Neural cell (in vitro differentiated cells): ENCODE measurements at regions not wholly inside any gene's neighbourhood (a gene's known extent, or its start where the extent isn't known, plus 50 kb on each side); places are given as distances from the start of the nearest gene placed in this dataset.

Experiments used
- H2AFZ ChIP-seq: fragments of 200-600, 300-800 bp; sonication (generic), shearing (Covaris generic); 2 replicates; pipeline ENCODE4 v1.6.0; 2014; ENCODE audit warnings: low read depth, mild to moderate bottlenecking, antibody characterized with exemption, low read length, moderate library complexity
- H3F3A ChIP-seq: fragments of 200-600 bp; shearing (Covaris generic); 2 replicates; pipeline ENCODE4 v1.6.1; 2016; ENCODE audit warnings: mild to moderate bottlenecking, moderate library complexity, mixed read lengths, antibody characterized with exemption, low read length; ENCODE audit not compliant: insufficient read depth, poor library complexity, severe bottlenecking
- H3K27ac ChIP-seq: fragments of 200-600, 300-800 bp; sonication (generic), shearing (Covaris generic); 2 replicates; pipeline ENCODE4 v1.5.1; 2014; ENCODE audit warnings: mild to moderate bottlenecking, low read length, moderate library complexity
- H3K27me3 ChIP-seq: fragments of 300-800, 200-600 bp; sonication (generic), shearing (Covaris generic); 2 replicates; pipeline ENCODE4 v1.6.0; 2014; ENCODE audit warnings: mild to moderate bottlenecking, low read depth, low read length, moderate library complexity; ENCODE audit not compliant: insufficient read depth
- H3K36me3 ChIP-seq: fragments of 300-800, 200-600 bp; sonication (generic), shearing (Covaris generic); 2 replicates; pipeline ENCODE4 v1.5.1; 2014; ENCODE audit warnings: mild to moderate bottlenecking, antibody characterized with exemption, low read length, moderate library complexity; ENCODE audit not compliant: insufficient read depth
- H3K4me2 ChIP-seq: fragments of 300-800, 200-600 bp; sonication (generic), shearing (Covaris generic); 2 replicates; pipeline ENCODE4 v1.6.0; 2014; ENCODE audit warnings: mild to moderate bottlenecking, low read length
- H3K4me3 ChIP-seq: fragments of 300-800, 200-600 bp; sonication (generic), shearing (Covaris generic); 2 replicates; pipeline ENCODE4 v1.5.1; 2014; ENCODE audit warnings: mild to moderate bottlenecking, low read length, moderate library complexity
- H3K79me2 ChIP-seq: fragments of 200-600 bp; shearing (Covaris generic); replicated peaks from 2 replicates; pipeline ENCODE4 v1.6.0; 2014; ENCODE audit warnings: mild to moderate bottlenecking, low read length, moderate library complexity; ENCODE audit not compliant: insufficient read depth
- H3K9ac ChIP-seq: fragments of 300-800, 200-600 bp; sonication (generic), shearing (Covaris generic); 2 replicates; pipeline ENCODE4 v1.6.1; 2016; ENCODE audit warnings: mild to moderate bottlenecking, low read length, mixed read lengths
- H3K9me2 ChIP-seq: fragments of 200-600 bp; shearing (Covaris generic); 2 replicates; pipeline ENCODE4 v1.6.1; 2016; ENCODE audit warnings: mild to moderate bottlenecking, low read length, mixed read lengths; ENCODE audit not compliant: insufficient read depth
- H3K9me3 ChIP-seq: fragments of 200-600, 300-800 bp; sonication (generic), shearing (Covaris generic); 2 replicates; pipeline ENCODE4 v1.6.1; 2016; ENCODE audit warnings: mild to moderate bottlenecking, mixed run types, low read length, moderate library complexity, mixed read lengths
- H4K20me1 ChIP-seq: fragments of 200-600 bp; shearing (Covaris generic); 2 replicates; pipeline ENCODE4 v1.6.1; 2016; ENCODE audit warnings: mild to moderate bottlenecking, mixed run types; ENCODE audit not compliant: insufficient read depth
- CTCF ChIP-seq: fragments of 450-650 bp; IDR thresholded peaks from 2 replicates; pipeline ENCODE4 v1.5.1; 2014; ENCODE audit warnings: antibody characterized with exemption, mild to moderate bottlenecking, moderate library complexity; ENCODE audit not compliant: poor library complexity, severe bottlenecking
- EP300 ChIP-seq: fragments of 450-650 bp; conservative IDR thresholded peaks from 2 replicates; pipeline ENCODE4 v1.6.1; 2014; ENCODE audit warnings: antibody characterized with exemption, mild to moderate bottlenecking, moderate library complexity; ENCODE audit not compliant: poor library complexity, severe bottlenecking
- EZH2 ChIP-seq: fragments of 200-600, 300-800 bp; shearing (Covaris generic), sonication (generic); IDR thresholded peaks from 2 replicates; pipeline ENCODE4 v1.6.1; 2014; ENCODE audit warnings: antibody characterized with exemption, low read length, borderline replicate concordance, mild to moderate bottlenecking; ENCODE audit not compliant: insufficient read depth, poor library complexity, severe bottlenecking
- MXI1 ChIP-seq: fragments of 450-650 bp; conservative IDR thresholded peaks from 2 replicates; pipeline ENCODE4 v1.6.1; 2014; ENCODE audit warnings: antibody characterized with exemption, mild to moderate bottlenecking; ENCODE audit not compliant: poor library complexity, severe bottlenecking
- POLR2AphosphoS5 ChIP-seq: IDR thresholded peaks from 2 replicates; pipeline ENCODE4 v1.6.1; 2012
- RAD21 ChIP-seq: fragments of 450-650 bp; conservative IDR thresholded peaks from 2 replicates; pipeline ENCODE4 v1.6.1; 2014; ENCODE audit warnings: antibody characterized with exemption, mild to moderate bottlenecking, moderate library complexity
- REST ChIP-seq: IDR thresholded peaks from 2 replicates; pipeline ENCODE4 v1.6.1; 2012; ENCODE audit warnings: borderline replicate concordance
- SMC3 ChIP-seq: fragments of 450-650 bp; conservative IDR thresholded peaks from 2 replicates; pipeline ENCODE4 v1.6.1; 2014; ENCODE audit warnings: antibody characterized with exemption, mild to moderate bottlenecking, moderate library complexity; ENCODE audit not compliant: poor library complexity
- TAF1 ChIP-seq: IDR thresholded peaks from 2 replicates; pipeline ENCODE4 v1.6.1; 2012; ENCODE audit warnings: low read depth

DNA sequence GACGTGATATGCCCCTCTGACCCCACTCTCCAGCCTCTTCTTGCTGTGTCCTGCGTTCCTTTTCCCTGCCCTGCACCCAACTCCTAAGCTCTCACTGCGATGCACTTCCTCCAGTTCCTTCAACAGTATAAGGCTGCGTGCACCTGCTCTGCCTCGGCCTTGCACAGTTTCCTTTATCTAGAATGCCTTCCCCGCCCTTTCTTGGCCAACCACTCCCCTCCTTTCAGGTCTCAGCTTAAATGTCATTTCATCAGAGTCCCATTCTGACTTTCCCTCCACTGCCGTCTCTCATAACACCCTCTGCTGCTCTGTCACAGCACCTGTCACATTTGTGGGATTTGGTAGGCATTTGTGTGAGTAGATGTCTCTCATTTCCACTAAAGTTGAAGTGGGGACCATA is 58.4 kb upstream of the NEIL3 start:
- Histone ChIP-seq H3K4me2 (no peak overlapping the region), H3K36me3 (no peaks in the 10 kb centered on the region), H3K27ac (no peak overlapping the region), H3K27me3 (no peaks in the 10 kb centered on the region), H3K4me3 (no peak overlapping the region), H3K9me3 (no peaks in the 10 kb centered on the region), H3K79me2 (no peaks in the 10 kb centered on the region), H2AFZ (no peak overlapping the region), H3K9ac (no peak overlapping the region), H3K9me2 (no peaks in the 10 kb centered on the region), H3F3A (no peaks in the 10 kb centered on the region), H4K20me1 (no peaks in the 10 kb centered on the region)
- no peak for TF ChIP-seq MXI1
- TF ChIP-seq REST: no peak
- no peak for TF ChIP-seq EP300
- TF ChIP-seq CTCF: no peak
- TF ChIP-seq RAD21: no peak
- TF ChIP-seq SMC3: no peak

- Histone ChIP-seq H3F3A (no peaks in the 10 kb centered on the region), H3K4me3 (no peak overlapping the region), H3K9ac (no peak overlapping the region), H3K27me3 (no peaks in the 10 kb centered on the region), H3K9me3 (no peaks in the 10 kb centered on the region), H3K27ac (no peak overlapping the region), H3K4me2 (no peak overlapping the region), H2AFZ (no peak overlapping the region), H3K79me2 (no peaks in the 10 kb centered on the region), H4K20me1 (no peaks in the 10 kb centered on the region), H3K9me2 (no peaks in the 10 kb centered on the region), H3K36me3 (no peaks in the 10 kb centered on the region)
- no peak for TF ChIP-seq CTCF
- TF ChIP-seq REST: no peak
- TF ChIP-seq EZH2: no peak
- no peak for TF ChIP-seq TAF1
- no peak for TF ChIP-seq POLR2AphosphoS5
- TF ChIP-seq RAD21: no peak
- TF ChIP-seq MXI1: no peak
- no peak for TF ChIP-seq EP300
- no peak for TF ChIP-seq SMC3
Observed at GRCh38 chr4:177255359-177255758, 54.3 kb upstream of the NEIL3 start.
